ENCODE measurements at regions not wholly inside any gene's neighbourhood (a gene's known extent, or its start where the extent isn't known, plus 50 kb on each side); places are given as distances from the start of the nearest gene placed in this dataset.

DNA sequence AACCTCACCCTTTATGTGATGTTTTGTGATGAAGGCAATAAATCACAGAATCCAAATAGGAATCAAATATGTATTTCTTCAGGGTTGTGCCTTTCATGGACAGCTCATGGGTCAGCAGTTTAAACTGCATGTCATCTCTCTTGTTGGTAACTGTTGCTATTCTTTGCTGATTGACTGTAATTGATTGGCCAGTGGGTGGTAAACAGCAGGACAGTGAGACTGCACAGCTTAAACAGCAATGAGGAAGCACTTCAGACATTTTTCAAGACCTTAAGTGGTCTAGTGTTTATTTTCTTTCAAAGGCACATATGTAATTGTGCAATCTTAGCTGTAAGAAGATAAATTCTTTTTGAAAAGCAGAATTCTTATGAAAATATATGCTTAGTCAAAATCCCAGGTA lies 260.5 kb downstream of the COX7C start:
- H3K4me2 ChIP-seq, result no peak overlapping the region
- FAIRE-seq, result no peak
- H3K9me3 ChIP-seq, result no peaks in the 10 kb centered on the region
- ATAC-seq, result no peak
- CTCF ChIA-PET, result interaction anchor here (0.9 kb wide), 1 partner anchor 60 kb away, joined by 3 read pairs; no protein-coding TSS in a partner anchor
- no peak for DNase-seq (ENCODE audit: low read depth in 1 of 2, low spot score in 1 of 2)
- H3K4me1 ChIP-seq, result no peaks in the 10 kb centered on the region
- H3K27ac ChIP-seq, result no peak overlapping the region
- no peak overlapping the region for H3K4me3 ChIP-seq
- TF ChIP-seq ESRRA (IDR thresholded peaks at IDR 0.05; ENCODE audit: borderline replicate concordance, low read length), result no peak
- POLR2A ChIA-PET, result no interaction called here

DNA sequence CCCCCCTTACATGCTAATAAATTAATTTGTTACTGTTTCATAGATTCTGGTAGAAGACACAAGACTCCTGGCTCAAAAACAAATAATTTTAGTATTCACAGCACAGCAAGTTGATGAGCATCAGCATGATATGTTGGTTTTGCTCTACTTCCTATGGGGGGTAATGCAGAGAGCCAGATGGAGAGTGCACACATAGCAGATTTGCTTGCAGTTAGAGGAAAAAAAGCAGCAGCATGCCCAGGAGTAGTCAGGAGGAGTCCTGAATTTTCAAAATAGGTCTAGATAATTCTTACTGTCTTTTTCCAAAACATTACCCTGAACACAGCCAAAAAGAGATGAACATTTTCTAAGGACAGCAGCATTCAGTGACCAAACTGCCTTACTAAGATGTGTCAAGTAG lies 261.3 kb downstream of the COX7C start:
- ChIA-PET CTCF (interaction anchor here (0.9 to 2.1 kb wide), 3 partner anchors 38 to 91 kb away, joined by 3 to 8 read pairs (median 3); no protein-coding TSS in a partner anchor), POLR2A (no interaction called here)
- DNase-seq (ENCODE audit: low read depth in 1 of 2, low spot score in 1 of 2), result no peak
- Histone ChIP-seq H3K4me1 (no peaks in the 10 kb centered on the region), H3K4me2 (no peak overlapping the region), H3K4me3 (no peak overlapping the region), H3K9me3 (no peaks in the 10 kb centered on the region), H3K27ac (no peak overlapping the region)
- no peak for ATAC-seq
- no peak for FAIRE-seq
- TF ChIP-seq RARB (CRISPR knock-in tag; IDR thresholded peaks at IDR 0.05) (no peak), MAFK (IDR thresholded peaks at IDR 0.05; ENCODE audit: partially characterized antibody) (no peak), NPAS2 (CRISPR knock-in tag; IDR thresholded peaks at IDR 0.05; ENCODE audit: borderline replicate concordance) (no peak), KDM1A (IDR thresholded peaks at IDR 0.05; ENCODE audit: low read depth) (no peak), MYC (IDR thresholded peaks at IDR 0.05; ENCODE audit: borderline replicate concordance, low read length) (no peak), CEBPB (IDR thresholded peaks at IDR 0.05) (no peak), KDM5A (IDR thresholded peaks at IDR 0.05) (no peak)

DNA sequence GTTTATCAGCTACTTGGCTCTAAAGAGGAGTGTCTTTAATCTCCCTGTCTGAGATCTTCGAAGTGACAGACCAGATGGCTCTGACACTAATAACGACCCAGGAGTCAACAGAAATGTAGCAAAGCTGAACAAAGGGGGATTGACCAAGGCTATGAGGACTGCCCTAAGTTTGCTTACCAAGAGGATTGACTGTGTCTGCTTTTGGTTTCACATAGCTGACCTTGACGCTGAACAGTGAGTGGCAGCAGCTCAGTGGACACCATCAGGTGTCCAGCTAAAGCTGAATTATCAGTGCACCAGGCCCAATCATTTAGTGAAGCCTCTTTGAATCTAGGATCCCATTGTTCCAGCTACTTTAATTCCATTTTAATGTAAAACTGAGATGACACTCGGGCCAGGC lies 262.6 kb downstream of the COX7C start:
- POLR2A ChIA-PET, result interaction anchor here (0.5 to 1.0 kb wide), 3 partner anchors 37 to 1499 kb away, joined by 3 to 4 read pairs (median 3); no protein-coding TSS in a partner anchor
- no peak overlapping the region for H3K4me3 ChIP-seq
- CTCF ChIA-PET, result interaction anchor here (0.6 to 2.1 kb wide), 16 partner anchors 8 to 135 kb away, joined by 3 to 15 read pairs (median 3); no protein-coding TSS in a partner anchor
- ATAC-seq, result no peak
- WGBS (ENCODE audit: missing lambda C conversion rate), result 25% methylated on average over 4 of the region's 4 CpGs
- H3K9me3 ChIP-seq, result no peaks in the 10 kb centered on the region
- no peak for FAIRE-seq
- H3K4me2 ChIP-seq, result no peak overlapping the region
- no peak for DNase-seq (ENCODE audit: low read depth in 1 of 2, low spot score in 1 of 2)
- H3K27ac ChIP-seq, result no peak overlapping the region
- H3K4me1 ChIP-seq, result no peaks in the 10 kb centered on the region
- TF ChIP-seq HOXB13 (CRISPR knock-in tag; IDR thresholded peaks at IDR 0.05; ENCODE audit: low read depth) (no peak), RNF2 (IDR thresholded peaks at IDR 0.05; ENCODE audit: borderline replicate concordance, low read depth) (no peak), MAZ (IDR thresholded peaks at IDR 0.05; ENCODE audit: borderline replicate concordance, low read depth, low read length) (no peak), CHD4 (IDR thresholded peaks at IDR 0.05; ENCODE audit: borderline replicate concordance) (no peak), ESRRA (IDR thresholded peaks at IDR 0.05; ENCODE audit: borderline replicate concordance, low read length) (no peak), MAFK (IDR thresholded peaks at IDR 0.05; ENCODE audit: partially characterized antibody) (no peak), POLR2A (IDR thresholded peaks at IDR 0.05; ENCODE audit: low read length) (no peak), EHMT2 (IDR thresholded peaks at IDR 0.05; ENCODE audit: low read depth) (no peak), ZC3H11A (IDR thresholded peaks at IDR 0.05) (no peak), KDM1A (IDR thresholded peaks at IDR 0.05; ENCODE audit: low read depth) (no peak), FOXS1 (CRISPR knock-in tag; IDR thresholded peaks at IDR 0.05) (no peak), POLR2AphosphoS2 (conservative IDR thresholded peaks at IDR 0.05; ENCODE audit: low read length) (no peak)
- TF ChIP-seq, protein P1, sequence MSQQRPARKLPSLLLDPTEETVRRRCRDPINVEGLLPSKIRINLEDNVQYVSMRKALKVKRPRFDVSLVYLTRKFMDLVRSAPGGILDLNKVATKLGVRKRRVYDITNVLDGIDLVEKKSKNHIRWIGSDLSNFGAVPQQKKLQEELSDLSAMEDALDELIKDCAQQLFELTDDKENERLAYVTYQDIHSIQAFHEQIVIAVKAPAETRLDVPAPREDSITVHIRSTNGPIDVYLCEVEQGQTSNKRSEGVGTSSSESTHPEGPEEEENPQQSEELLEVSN (IDR thresholded peaks at IDR 0.05; ENCODE audit: borderline replicate concordance, low read depth), result no peak
- TF ChIP-seq, protein P2, sequence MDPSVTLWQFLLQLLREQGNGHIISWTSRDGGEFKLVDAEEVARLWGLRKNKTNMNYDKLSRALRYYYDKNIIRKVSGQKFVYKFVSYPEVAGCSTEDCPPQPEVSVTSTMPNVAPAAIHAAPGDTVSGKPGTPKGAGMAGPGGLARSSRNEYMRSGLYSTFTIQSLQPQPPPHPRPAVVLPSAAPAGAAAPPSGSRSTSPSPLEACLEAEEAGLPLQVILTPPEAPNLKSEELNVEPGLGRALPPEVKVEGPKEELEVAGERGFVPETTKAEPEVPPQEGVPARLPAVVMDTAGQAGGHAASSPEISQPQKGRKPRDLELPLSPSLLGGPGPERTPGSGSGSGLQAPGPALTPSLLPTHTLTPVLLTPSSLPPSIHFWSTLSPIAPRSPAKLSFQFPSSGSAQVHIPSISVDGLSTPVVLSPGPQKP (IDR thresholded peaks at IDR 0.05; ENCODE audit: low read depth, low read length), result no peak
- TF ChIP-seq, protein P3, sequence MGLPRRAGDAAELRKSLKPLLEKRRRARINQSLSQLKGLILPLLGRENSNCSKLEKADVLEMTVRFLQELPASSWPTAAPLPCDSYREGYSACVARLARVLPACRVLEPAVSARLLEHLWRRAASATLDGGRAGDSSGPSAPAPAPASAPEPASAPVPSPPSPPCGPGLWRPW (IDR thresholded peaks at IDR 0.05), result no peak
- TF ChIP-seq, protein P4, sequence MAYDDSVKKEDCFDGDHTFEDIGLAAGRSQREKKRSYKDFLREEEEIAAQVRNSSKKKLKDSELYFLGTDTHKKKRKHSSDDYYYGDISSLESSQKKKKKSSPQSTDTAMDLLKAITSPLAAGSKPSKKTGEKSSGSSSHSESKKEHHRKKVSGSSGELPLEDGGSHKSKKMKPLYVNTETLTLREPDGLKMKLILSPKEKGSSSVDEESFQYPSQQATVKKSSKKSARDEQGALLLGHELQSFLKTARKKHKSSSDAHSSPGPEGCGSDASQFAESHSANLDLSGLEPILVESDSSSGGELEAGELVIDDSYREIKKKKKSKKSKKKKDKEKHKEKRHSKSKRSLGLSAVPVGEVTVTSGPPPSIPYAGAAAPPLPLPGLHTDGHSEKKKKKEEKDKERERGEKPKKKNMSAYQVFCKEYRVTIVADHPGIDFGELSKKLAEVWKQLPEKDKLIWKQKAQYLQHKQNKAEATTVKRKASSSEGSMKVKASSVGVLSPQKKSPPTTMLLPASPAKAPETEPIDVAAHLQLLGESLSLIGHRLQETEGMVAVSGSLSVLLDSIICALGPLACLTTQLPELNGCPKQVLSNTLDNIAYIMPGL (CRISPR knock-in tag; IDR thresholded peaks at IDR 0.05; ENCODE audit: borderline replicate concordance), result no peak
- TF ChIP-seq, protein P5, sequence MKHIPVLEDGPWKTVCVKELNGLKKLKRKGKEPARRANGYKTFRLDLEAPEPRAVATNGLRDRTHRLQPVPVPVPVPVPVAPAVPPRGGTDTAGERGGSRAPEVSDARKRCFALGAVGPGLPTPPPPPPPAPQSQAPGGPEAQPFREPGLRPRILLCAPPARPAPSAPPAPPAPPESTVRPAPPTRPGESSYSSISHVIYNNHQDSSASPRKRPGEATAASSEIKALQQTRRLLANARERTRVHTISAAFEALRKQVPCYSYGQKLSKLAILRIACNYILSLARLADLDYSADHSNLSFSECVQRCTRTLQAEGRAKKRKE (CRISPR knock-in tag; IDR thresholded peaks at IDR 0.05; ENCODE audit: low read depth), result no peak
